Stimulated activated CD4-positive, alpha-beta T cell treated with anti-CD3 and anti-CD28 coated beads, Interleukin-2, amount 100 ng/mL, for 48 hours (primary cell): ENCODE measurements at regions not wholly inside any gene's neighbourhood (a gene's known extent, or its start where the extent isn't known, plus 50 kb on each side); places are given as distances from the start of the nearest gene placed in this dataset.
"Not testable (repeated sequence)": the region's sequence is repeated elsewhere in the genome, so short reads cannot be mapped to it uniquely, and the experiment has no call there.

Experiments
- DNase-seq, 2 donors: peaks; one replicate each; pipeline ENCODE4 v3.0.0-alpha.2; 2020

DNA sequence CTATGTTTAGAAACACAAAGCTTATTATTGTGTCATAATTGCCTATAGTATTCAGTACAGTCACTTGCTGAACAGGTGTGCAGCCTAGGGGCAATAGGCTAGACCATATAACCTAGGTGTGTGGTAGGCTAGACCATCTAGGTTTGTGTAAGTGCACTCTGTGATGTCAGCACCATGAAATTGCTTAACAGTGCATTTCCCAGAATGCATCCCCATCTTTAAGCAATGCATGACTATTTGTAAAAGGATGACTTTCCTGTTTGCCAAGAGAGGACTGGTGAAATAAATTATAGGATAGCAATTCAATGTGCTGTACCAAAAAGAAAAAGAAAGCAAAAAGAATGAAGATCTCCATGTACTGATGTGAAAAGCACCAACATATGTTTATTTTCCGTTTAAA, 288.7 kb upstream of the AUTS2 start:
- no peak for DNase-seq

GRCh38 chr7:69311489-69311888, 286.8 kb upstream of the AUTS2 start:
- DNase-seq = no peak

- DNase-seq = not testable (repeated sequence)
Measured at GRCh38 chr7:69313852-69314251, 284.4 kb upstream of the AUTS2 start.

DNA sequence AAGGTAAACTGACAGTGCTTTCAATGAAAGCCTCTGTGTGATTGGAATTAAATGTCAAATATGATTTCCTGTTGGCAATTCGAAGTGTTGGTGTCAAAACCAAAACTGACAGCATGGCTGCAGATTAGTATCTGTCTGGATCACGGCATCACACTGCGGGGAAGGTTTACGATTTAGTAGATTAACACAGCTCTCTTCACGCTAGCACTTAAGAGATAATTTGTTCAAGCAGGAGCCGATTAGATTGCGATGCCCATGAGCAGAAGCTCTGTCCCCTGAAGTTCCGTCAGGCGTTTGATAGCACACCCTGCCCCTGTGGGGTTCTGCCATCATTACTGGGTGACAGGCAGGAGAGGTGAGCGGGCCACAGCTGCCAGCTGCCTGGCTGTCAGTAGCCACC, 279.5 kb upstream of the AUTS2 start:
- DNase-seq = no peak

DNA sequence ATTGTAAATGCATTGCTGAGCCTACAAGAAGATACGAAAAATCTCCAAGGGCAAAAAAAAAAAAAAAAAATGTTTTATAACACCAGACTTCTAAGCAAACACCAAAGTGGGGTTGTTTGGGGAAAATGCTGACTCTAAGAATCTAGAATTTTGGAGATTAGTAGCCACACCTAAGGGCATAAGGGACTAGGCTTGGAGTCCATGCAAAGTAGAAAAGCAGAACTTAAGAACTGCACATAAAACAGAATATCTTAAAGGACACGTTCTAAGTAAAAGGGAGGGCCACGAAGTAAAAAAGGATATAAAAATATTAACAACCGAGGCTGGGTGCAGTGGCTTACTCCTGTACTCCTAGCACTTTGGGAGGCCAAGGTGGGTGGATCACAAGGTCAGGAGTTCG, 269.8 kb upstream of the AUTS2 start:
- DNase-seq = no peak

DNA sequence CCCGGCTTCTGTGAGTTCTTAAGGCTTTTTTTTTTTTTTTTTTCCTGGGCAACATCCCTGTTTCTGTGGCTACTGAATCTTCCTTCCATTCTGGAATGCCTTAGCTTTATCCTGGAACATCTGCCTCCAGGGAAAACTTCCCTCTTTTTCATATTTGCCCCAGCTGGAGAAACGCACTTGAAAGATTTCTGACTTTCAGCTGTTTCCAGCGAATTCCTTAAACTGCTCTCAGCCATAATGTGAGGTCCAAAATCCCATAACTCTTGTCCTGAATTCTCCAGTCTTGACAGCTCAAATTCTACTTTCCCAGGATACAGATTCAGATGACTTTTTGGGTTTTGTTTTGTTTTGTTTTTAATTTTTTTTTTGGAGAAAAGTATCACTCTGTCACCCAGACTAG, 263.6 kb upstream of the AUTS2 start:
- no peak for DNase-seq

GRCh38 chr7:69335331-69335730, 262.9 kb upstream of the AUTS2 start:
- no peak for DNase-seq

DNA sequence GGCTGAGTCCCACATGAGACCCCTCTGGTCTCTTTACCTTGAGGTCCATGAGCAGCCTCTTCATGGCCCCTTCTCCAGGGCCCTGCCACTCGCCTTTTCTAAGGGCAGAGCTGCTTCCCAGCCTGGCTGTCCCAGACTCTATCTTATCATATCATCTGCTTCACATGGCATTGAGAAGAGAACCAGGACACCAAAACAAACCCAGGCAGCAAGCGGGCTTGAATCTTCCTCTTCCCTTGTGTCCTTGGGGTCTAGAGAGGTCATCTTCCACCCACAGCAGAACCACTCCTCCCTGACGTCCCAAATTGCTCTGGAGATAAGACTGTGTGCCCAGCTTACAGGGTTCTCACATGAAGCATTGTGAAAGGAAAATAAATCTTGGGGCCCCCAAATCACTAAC, 261.3 kb upstream of the AUTS2 start:
- no peak for DNase-seq

DNA sequence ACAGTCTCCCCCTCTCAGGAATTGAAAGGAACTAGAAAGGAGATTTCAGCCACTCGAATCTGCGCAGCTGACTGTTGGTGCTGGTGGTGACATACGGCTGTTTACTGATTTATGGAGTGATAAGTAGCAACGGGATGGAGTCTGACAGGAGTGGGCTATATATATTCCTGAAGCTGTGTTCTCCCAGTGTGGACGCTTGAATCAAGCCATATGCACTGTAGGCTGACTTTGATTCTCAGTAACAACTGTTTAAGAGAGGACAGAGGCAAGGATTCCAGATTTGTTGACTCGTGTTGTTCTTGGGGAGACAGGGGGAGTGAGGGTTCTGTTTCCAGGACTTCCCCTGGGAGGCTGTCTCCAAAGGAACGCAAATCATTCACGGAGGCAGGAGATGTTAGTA, 260.1 kb upstream of the AUTS2 start:
- DNase-seq = no peak

DNA sequence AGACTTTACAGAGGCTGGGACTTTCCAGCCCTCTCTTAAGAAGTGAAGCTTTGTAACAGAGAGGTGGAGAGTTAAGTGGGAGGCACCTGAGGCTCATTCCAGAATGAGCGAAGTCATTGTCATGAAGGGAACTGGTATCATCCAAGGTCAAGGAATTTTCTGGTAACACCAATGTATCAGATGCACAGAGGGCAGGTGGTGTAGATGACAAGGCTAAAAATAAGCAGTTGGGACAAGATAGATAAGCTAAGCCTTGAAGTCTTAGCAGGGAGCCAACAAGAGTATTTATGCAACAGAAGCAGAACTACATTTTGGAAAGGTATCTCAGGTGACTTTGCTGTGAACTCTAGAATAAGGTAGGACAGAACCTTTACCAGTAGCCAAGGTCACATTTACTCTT, 257.0 kb upstream of the AUTS2 start:
- DNase-seq = no peak

DNA sequence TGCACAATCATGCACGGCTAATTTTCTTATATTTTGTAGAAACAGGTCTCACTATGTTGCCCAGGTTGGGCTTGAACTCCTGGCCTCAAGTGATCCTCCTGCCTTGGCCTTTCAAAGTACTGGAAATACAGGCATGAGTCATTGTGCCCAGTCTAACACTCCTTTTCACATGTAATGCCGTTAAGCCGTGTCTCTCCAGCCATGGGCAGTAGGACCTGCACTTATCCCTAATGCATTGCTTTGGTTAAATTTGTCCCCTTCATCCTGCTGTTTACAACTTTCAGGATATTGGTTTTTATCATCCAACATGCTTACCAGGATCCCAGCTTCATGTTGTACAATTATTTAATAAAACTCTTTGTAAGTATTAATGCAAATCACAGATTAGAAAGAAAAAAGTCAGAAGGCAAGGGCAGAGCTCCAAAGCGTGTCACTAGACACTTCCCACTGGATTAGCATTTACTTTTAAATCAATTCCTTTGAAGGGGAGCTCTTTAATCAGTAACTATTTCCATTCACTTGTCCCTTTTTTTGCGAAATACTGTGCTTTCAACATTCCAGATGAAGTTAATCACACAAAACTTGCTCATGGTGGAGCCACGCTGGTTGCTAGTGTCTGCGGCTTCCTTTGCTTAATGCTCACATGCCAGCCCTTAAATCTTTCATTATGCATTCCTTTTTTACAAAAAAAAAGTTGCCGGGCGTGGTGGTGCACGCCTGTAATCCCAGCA, 256.0 kb upstream of the AUTS2 start:
- no peak for DNase-seq

DNA sequence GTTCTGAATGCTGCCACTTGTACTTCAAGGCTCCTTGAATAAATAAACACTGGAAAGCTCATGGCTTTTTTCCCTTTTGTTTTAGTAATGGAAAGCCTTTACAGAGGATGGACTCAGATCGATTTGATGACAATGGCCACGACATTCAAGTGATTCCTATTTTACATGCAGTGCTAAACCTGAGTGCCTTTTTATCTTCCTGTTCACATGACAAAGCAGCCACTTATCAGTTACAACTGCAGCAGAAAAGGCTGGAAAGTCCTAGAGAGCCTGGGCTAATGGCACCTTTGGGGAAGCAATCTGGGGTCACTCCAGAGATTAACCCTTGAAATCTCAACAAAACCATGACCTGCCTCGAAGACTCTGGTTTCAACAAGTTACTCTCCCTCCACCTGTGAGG, 249.0 kb upstream of the AUTS2 start:
- no peak for DNase-seq

DNA sequence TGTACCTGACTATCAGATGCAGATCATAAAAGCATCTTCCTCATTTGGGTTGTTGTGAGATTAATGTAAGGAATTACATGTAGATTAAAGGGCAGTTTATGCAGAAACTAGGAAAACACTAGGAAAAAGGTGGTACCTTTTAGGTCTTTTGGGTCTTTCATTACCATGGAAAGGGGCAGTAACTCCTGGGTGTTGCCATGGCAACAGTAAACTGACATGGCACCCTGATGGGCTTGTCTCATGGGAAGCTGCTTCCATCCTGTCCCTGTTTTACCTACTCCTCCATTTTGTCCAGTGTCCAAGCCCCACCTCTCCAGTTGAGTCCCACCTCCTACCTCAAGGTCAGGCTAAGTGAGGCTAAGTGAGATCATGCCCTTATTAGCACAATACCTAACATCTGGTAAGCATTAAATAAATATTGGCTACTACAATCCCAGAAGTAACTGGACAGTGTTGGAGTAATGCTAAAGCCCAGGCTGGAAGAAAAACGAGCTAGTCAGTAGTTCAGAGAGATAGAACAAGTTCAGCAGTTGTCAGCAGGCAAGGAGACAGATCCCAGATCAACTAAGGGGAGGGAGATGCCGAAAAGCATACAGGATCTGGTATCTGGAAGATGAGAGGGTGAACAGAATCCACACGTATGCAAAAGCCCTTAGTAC, 240.0 kb upstream of the AUTS2 start:
- no peak for DNase-seq

- DNase-seq = no peak
Measured at GRCh38 chr7:69359003-69359700, 239.1 kb upstream of the AUTS2 start.

DNA sequence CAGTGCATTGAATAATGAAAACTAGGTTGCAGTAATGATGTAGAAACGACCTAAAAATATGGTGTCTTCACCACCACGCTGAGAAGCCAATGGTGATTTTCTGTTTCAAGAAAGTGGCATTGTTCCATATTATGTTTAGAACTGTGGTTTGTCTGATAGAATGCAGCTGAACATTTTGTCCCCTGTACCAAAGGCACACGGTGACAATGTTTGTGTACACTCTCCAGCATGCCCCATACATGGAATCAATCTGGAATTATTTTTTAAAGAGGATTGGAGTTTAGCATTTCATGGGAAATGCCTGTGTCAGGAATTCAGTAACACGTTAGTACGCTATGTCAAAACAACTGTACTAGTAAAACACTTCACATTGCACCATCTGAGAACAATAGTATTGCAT, 237.4 kb upstream of the AUTS2 start:
- no peak for DNase-seq

DNA sequence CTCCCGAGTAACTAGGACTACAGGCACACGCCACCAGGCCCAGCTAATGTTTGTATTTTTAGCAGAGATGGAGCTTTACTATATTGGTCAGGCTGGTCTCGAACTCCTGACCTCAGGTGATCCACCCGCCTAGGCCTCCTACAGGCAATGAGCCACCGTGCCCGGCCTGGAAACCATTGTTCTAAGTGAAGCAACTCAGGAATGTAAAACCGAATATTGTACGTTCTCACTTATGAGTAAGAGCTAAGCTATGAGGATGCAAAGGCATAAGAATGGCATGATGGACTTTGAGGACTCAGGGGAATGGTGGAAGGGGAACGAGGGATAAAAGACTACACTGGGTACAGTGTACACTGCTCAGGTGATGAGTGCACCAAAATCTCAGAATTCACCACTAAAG, 235.1 kb upstream of the AUTS2 start:
- DNase-seq = no peak

DNA sequence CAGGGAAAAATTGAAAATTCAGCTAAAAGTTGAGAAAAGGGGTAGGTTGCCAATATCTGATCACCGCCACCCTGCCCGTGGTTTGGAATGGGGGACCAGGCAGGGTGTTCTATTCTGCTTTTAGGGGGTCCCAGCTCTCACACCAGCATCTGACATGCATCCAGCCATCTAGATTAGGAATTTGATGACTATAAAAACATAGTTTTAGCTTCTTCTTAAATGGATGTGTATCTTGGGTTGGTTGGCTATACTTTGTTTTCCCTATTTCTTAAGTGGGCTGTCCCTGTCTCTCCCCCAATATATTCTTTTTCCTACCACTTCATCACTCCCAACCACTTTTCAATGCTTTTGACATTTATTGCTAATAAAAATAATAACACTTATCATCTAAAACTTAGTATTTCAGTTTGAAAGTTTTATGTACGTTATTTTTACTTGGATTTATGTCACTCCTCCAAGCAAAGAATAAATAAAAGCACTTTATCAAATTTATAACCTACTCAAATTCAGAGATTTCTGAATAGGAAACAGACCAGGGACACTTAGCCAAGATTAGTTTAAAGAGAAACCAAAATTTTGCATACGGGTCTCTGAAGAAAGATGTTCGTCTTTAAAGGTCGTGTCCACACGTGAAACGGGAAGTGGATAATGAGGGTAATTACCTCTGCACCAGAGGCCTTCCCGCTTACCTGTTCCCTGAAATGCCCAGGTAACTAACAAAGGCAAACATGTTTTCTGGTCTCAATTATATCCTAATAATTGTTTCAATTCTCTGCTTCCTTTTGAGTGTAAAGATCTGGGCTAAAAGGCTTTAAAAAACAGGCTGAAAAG, 233.2 kb upstream of the AUTS2 start:
- DNase-seq = no peak

- DNase-seq = no peak
Measured at GRCh38 chr7:69365651-69366192, 232.6 kb upstream of the AUTS2 start.

- DNase-seq = no peak
Measured at GRCh38 chr7:69367780-69368179, 230.5 kb upstream of the AUTS2 start.

DNA sequence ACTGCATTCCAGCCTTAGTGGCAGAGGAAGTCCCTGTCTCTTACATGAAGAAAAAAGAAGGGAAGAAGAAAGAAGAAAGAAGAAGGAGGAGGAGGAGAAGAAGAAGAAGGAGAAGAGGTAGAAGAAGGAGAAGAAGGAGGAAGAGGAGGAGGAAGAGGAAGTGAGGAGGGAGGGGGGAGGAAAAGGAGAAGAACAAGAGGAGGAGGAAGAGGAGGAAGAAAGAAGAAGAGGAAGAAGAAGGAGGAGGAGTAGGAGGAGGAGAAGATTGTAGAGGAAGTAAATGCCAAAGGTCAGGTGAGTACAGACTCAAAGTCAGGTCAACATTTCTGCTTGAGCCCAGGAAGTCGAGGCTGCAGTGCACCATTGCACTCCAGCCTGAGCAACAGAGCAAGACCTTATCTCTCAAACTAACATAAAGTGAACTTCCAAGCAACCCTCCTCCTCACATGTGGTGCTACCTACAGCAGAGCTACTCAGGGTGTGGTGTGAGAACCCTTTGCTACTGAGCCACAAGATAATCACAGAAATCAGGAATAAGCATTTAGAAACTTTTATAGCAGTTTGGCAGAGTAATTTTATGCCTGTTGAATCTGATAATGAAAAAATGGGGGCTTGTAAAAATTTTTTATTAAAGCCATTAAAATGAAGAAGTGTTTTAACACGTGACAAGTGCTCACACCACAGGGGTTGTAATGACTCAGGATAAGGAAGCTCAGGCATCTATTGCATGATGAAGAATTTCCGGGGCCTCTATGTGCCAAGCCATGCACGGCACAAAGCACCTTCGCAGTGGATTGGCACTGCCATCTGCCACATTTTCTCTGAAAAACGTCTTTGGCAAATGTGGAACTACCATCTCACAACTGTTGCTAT, 224.9 kb upstream of the AUTS2 start:
- DNase-seq = no peak

- DNase-seq = no peak
Measured at GRCh38 chr7:69374044-69374425, 224.2 kb upstream of the AUTS2 start.

DNA sequence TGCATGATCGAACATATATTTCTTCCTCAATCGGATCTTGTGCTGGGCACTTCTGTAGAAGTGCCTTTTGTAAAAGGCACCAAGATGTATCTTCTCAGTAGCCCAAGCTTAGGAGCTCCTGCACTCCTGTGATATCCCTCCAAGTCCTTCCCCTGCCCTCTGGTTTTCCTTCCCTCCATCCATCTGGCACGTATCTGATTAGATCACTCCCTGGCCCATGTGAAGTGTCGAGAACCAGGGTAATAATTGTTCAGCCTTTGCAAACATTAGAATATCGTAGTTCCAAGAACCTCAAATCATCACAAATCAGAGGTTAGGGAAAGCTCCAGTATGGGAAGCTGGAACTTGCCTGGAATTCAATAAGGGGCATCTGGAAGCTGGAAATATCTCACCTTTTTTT, 221.1 kb upstream of the AUTS2 start:
- no peak for DNase-seq
